Thoracic aorta (tissue), 2 donors: ENCODE measurements at regions not wholly inside any gene's neighbourhood (a gene's known extent, or its start where the extent isn't known, plus 50 kb on each side); places are given as distances from the start of the nearest gene placed in this dataset.

Source experiments
- ATAC-seq: fragments of 150-250 bp; one replicate; pipeline ENCODE4 v1.8.0; 2017; ENCODE audit warnings: low read depth; ENCODE audit not compliant: insufficient number of reproducible peaks, low FRiP score
- DNase-seq: peaks from one replicate; pipeline ENCODE4 v3.0.0-alpha.2; 2020; ENCODE audit warnings: low spot score
- H3K27ac ChIP-seq, 2 donors: fragments of 200-600 bp; sonication (generic); 1 replicate in 1 of 2; 2 replicates in 1 of 2; pipeline ENCODE4 v1.5.1; 2016; ENCODE audit warnings: mild to moderate bottlenecking in 2 of 2, moderate library complexity in 2 of 2
- H3K27me3 ChIP-seq: fragments of 200-600 bp; sonication (generic); replicated peaks from 2 replicates; pipeline ENCODE4 v1.6.0; 2016; ENCODE audit warnings: mild to moderate bottlenecking; ENCODE audit not compliant: insufficient read depth
- H3K36me3 ChIP-seq: fragments of 200-600 bp; sonication (generic); one replicate; pipeline ENCODE4 v1.5.1; 2016
- H3K4me1 ChIP-seq, 2 donors: fragments of 200-600 bp; sonication (generic); 1 replicate in 1 of 2; 2 replicates in 1 of 2; pipeline versions ENCODE4 v1.5.1 to v1.6.0; 2016; ENCODE audit warnings: low read depth in 2 of 2, mild to moderate bottlenecking in 1 of 2; ENCODE audit not compliant: control insufficient read depth in 1 of 2
- H3K4me3 ChIP-seq: fragments of 200-600 bp; sonication (generic); 2 replicates; pipeline ENCODE4 v1.5.1; 2016; ENCODE audit warnings: mild to moderate bottlenecking
- H3K9me3 ChIP-seq: fragments of 200-600 bp; sonication (generic); 2 replicates; pipeline ENCODE4 v1.5.1; 2016
- TF ChIP-seq, protein P1 (sequence below): fragments of 200-600 bp; sonication (generic); IDR thresholded peaks from one replicate; pipeline ENCODE4 v1.5.1; 2019; ENCODE audit warnings: antibody characterized with exemption

DNA sequence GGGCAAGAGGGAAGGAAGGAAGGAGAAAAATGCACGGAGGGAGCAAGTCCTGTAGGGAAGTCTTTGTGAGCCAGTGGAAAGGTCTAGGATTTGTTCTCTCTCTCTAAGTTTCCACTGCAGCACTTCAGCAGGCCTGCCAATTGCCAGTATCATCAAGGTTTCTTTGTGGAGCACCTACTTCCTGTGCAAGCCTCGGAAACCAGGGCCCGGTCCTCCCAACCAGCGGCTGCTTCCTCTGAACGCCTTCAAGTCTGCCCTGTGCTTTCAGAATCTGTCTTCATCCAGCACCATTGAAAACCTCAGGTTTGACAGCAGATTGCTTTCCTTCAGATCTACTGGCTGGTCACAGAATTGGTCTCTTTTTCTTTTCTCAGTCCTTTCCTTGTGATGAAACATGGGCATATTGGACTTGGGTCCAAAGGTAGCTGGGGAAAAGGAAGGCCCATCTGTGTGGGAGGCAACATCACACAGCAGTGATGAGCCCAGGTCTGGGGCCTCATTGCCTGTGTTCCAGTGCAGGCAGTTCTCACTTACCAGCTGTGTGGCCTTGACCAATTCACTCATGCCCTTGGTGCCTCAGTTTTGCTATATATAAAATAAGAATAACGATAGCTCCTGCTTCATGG, 144.5 kb downstream of the SEC16B start:
- H3K27me3 ChIP-seq = no peaks in the 10 kb centered on the region
- H3K4me3 ChIP-seq = no peak overlapping the region
- DNase-seq (no peak), ATAC-seq (no peak)
- H3K9me3 ChIP-seq = no peaks in the 10 kb centered on the region
- no peaks in the 10 kb centered on the region for H3K36me3 ChIP-seq
- TF ChIP-seq, protein P1, sequence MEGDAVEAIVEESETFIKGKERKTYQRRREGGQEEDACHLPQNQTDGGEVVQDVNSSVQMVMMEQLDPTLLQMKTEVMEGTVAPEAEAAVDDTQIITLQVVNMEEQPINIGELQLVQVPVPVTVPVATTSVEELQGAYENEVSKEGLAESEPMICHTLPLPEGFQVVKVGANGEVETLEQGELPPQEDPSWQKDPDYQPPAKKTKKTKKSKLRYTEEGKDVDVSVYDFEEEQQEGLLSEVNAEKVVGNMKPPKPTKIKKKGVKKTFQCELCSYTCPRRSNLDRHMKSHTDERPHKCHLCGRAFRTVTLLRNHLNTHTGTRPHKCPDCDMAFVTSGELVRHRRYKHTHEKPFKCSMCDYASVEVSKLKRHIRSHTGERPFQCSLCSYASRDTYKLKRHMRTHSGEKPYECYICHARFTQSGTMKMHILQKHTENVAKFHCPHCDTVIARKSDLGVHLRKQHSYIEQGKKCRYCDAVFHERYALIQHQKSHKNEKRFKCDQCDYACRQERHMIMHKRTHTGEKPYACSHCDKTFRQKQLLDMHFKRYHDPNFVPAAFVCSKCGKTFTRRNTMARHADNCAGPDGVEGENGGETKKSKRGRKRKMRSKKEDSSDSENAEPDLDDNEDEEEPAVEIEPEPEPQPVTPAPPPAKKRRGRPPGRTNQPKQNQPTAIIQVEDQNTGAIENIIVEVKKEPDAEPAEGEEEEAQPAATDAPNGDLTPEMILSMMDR = no peak
- peaks cover 0 to 3% of the 10 kb centered on the region in 2 donors for H3K4me1 ChIP-seq
- no peak overlapping the region for H3K27ac ChIP-seq

DNA sequence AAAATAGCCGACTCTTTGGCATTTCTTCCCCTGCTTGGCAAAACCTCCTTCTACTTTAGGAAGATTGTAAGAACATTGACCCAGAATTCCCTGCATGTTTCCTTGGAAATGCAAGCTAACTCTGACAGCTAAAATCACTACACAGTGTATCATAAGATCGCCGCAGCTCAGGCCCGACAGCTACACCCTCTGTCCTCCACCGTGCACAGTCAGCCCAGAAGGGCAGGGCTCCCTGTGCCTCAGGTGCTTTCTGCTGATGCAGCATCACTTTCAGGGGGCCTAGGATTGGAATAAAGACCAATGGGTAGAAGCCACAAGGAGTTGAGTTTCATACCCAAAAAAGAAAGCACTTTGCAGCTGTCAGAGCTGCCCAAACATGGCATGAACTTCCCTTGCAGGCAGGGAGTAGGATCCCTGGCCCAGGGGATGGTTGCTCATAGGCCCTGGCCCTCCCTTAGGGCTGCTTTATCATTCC, 145.3 kb downstream of the SEC16B start:
- Histone ChIP-seq H3K9me3 (no peaks in the 10 kb centered on the region), H3K27ac (no peak overlapping the region), H3K27me3 (no peaks in the 10 kb centered on the region), H3K36me3 (no peaks in the 10 kb centered on the region), H3K4me1 (peaks cover 0 to 3% of the 10 kb centered on the region in 2 donors), H3K4me3 (peak overlapping the region; percentile 20)
- DNase-seq (no peak), ATAC-seq (no peak)
- TF ChIP-seq, protein P1 = no peak

DNA sequence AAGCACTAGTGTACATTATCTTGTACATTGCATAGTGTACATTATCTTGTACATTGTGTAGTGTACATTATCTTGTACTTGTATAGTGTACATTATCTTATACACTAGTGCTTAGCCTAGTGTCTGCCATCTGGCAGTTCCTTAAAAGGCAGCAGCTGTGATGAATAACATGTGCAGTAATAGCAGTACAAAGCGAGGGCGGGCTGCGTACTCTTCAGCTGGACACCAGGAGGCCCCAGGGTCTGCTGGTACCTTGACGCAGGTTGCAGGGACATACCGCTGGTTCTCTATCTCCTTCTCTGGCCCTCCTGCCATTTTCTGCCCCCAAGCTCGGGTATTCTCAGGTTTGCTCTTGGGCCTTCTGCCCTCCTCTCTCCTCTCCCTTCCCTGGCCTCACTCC, 149.6 kb downstream of the SEC16B start:
- no peaks in the 10 kb centered on the region for H3K27me3 ChIP-seq
- peaks cover 0 to 3% of the 10 kb centered on the region in 2 donors for H3K4me1 ChIP-seq
- no peaks in the 10 kb centered on the region for H3K36me3 ChIP-seq
- no peak overlapping the region for H3K4me3 ChIP-seq
- H3K27ac ChIP-seq = no peak overlapping the region
- ATAC-seq = no peak
- TF ChIP-seq, protein P1 = no peak
- DNase-seq = no peak
- no peaks in the 10 kb centered on the region for H3K9me3 ChIP-seq

DNA sequence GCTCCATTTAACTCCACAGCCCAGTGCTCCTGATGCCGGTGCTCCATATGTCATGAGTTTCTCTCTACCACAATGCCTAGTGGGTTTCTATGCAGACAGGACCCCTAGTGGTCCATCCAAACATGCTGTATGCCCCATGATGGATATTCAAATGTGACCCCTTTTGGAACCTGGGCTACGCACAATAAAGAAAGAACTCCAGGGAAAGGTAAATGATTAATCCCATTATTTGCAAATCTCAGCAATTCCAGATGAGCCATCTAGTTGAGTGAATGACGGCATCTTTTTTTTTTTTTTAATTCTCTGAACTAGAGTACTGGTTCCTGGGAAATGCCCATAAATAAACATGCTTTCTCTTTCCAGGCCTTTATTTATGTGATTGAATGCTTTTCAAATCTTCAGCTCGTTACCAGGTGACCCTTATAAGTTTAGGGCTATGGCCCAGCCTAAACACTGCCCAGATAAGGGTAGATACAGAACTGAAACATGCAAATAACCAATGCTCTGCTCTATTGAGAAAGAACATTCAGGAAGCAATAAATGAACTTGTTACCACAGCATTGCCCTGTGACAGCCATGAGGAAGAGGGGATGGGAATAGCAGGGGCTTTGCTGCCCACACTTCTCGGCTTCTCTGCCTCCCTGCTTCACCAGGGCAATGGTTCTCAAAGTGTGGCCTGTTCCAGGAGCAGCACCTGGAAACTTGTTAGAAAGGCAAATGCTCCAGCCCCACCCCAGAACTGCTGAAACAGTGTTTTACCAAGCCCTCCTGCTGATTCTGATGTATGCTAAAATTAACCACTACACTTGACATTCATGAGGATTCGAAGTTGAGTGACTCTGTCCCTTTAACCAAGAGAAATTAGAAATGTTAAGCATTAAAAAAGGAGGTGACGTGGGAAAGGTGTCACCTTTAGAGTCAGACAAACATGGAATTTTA, 151.7 kb downstream of the SEC16B start:
- H3K36me3 ChIP-seq = no peaks in the 10 kb centered on the region
- H3K27me3 ChIP-seq = no peaks in the 10 kb centered on the region
- no peaks in the 10 kb centered on the region for H3K9me3 ChIP-seq
- no peak overlapping the region for H3K4me3 ChIP-seq
- DNase-seq (no peak), ATAC-seq (no peak)
- no peak overlapping the region for H3K27ac ChIP-seq
- TF ChIP-seq, protein P1 = no peak
- no peaks in the 10 kb centered on the region for H3K4me1 ChIP-seq

DNA sequence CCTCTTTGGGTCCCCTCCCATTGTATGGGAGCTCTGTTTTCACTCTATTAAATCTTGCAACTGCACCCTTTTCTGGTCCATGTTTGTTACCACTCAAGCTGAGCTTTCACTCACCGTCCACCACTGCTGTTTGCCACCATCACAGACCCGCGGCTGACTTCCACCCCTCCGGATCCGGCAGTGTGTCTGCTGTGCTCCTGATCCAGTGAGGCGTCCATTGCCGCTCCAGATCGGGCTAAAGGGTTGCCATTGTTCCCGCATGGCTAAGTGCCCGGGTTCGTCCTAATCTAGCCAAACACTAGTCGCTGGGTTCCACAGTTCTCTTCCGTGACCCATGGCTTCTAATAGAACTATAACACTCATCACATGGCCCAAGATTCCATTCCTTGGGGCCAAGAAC, 157.2 kb downstream of the SEC16B start:
- no peaks in the 10 kb centered on the region for H3K27me3 ChIP-seq

More for the DNA sequence above, 157.2 kb downstream of the SEC16B start:
- no peak for ATAC-seq
- TF ChIP-seq, protein P1 = no peak
- no peak for DNase-seq
- Histone ChIP-seq H3K9me3 (no peaks in the 10 kb centered on the region), H3K27ac (no peak overlapping the region), H3K36me3 (no peaks in the 10 kb centered on the region), H3K4me1 (no peaks in the 10 kb centered on the region), H3K4me3 (no peak overlapping the region)
